ENCODE measurements at regions not wholly inside any gene's neighbourhood (a gene's known extent, or its start where the extent isn't known, plus 50 kb on each side); places are given as distances from the start of the nearest gene placed in this dataset.

DNA sequence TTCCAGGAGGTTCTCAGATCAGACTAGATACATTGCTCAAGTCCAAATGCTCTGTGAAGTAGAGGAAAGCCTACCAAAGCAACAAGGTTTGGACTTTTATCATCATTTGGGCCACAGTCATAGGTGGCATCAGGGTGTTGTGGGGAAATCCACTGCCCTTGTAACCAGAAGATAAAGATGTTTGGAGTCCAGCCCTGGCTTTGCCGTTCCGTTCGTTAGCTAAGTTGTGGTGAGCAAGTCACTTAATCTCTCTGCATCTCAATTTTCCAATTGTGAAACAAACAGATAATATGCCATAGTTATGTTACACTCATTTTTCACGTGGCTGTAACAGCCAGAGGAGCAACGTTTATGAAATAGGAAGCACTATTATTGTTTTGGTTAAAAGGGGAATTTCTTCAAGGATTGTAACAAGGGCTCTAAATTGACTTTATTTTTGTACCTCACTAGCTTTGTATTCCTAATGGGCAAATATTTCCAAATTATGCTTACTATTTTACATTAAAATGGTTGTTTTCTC, 125.6 kb downstream of the CD47 start:
- Histone ChIP-seq H3K27ac (replicated peaks in 1 of 4) (no peak overlapping the region), H3K4me1 (peaks cover 7 to 9% (median 7%) of the 10 kb centered on the region in 4 donors), H3K27me3 (no peaks in the 10 kb centered on the region), H3K36me3 (no peaks in the 10 kb centered on the region), H3K4me3 (no peak overlapping the region), H3K9me3 (no peaks in the 10 kb centered on the region)
- intact Hi-C loops (cut with DNase I) = no loop called here
- no peak for DNase-seq (ENCODE audit: extremely low spot score)
- TF ChIP-seq POLR2A (IDR thresholded peaks at IDR 0.05; ENCODE audit: low read depth) = no peak
- 65% methylated on average over 5 of the region's 5 CpGs for WGBS

DNA sequence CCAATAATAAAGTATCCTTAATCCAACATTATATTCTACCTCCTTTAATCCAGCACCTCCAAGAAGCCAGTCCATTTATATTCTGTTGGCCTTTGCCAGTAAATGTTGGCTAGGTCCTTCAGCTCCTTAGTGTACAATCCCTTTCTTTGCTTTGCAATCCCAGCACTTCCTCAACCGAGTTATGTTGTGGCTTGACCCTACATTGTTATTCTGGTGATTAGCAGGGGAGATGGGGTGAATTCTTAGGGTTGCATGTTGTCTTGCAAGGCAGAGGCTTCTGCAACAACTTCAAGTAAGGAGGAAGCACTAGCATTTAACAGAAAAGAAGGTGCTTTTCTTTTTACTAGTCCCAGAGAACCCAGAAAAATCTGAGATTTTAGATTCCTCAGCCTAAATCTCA, 127.2 kb downstream of the CD47 start:
- peaks cover 4 to 11% (median 7%) of the 10 kb centered on the region in 4 donors for H3K4me1 ChIP-seq
- 100% methylated on average over 1 of the region's 1 CpG for WGBS
- intact Hi-C loops (cut with DNase I) = no loop called here

DNA sequence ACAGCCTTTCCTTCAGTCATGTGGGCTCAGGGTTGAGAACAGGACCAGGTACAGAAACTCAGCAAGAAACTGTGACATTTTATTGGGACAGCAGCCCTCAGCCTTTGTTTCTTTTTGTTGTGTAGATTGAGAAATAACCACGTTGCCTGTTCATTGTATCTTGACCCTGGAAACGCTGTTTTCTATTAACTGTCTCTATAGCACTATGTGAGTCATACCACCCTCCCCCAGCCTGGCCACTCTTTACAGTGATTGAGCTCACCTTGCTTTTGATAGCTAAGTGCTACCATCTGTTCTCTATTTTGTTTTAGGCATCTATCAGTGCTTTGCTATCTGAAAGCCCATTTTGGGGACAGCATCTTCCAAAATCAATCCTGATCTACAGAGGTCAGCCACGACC, 127.9 kb downstream of the CD47 start:
- H3K36me3 ChIP-seq = no peaks in the 10 kb centered on the region
- H3K4me1 ChIP-seq = peaks cover 10 to 18% (median 13%) of the 10 kb centered on the region in 4 donors
- H3K9me3 ChIP-seq = no peaks in the 10 kb centered on the region
- intact Hi-C loops (cut with DNase I) = no loop called here
- WGBS = 69% methylated on average over 3 of the region's 3 CpGs
- no peak overlapping the region for H3K4me3 ChIP-seq
- no peak overlapping the region for H3K27ac ChIP-seq (replicated peaks in 1 of 4)
- DNase-seq (ENCODE audit: extremely low spot score) = no peak
- TF ChIP-seq, protein P1, sequence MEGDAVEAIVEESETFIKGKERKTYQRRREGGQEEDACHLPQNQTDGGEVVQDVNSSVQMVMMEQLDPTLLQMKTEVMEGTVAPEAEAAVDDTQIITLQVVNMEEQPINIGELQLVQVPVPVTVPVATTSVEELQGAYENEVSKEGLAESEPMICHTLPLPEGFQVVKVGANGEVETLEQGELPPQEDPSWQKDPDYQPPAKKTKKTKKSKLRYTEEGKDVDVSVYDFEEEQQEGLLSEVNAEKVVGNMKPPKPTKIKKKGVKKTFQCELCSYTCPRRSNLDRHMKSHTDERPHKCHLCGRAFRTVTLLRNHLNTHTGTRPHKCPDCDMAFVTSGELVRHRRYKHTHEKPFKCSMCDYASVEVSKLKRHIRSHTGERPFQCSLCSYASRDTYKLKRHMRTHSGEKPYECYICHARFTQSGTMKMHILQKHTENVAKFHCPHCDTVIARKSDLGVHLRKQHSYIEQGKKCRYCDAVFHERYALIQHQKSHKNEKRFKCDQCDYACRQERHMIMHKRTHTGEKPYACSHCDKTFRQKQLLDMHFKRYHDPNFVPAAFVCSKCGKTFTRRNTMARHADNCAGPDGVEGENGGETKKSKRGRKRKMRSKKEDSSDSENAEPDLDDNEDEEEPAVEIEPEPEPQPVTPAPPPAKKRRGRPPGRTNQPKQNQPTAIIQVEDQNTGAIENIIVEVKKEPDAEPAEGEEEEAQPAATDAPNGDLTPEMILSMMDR (IDR thresholded peaks at IDR 0.05) = no peak
- TF ChIP-seq EP300 (IDR thresholded peaks at IDR 0.05) (no peak), POLR2AphosphoS5 (IDR thresholded peaks at IDR 0.05) (no peak), POLR2A (IDR thresholded peaks at IDR 0.05; ENCODE audit: low read depth) (no peak)
- no peaks in the 10 kb centered on the region for H3K27me3 ChIP-seq

More for the DNA sequence above, 127.2 kb downstream of the CD47 start:
- no peaks in the 10 kb centered on the region for H3K27me3 ChIP-seq
- TF ChIP-seq, protein P1 (IDR thresholded peaks at IDR 0.05) = no peak
- TF ChIP-seq POLR2A (IDR thresholded peaks at IDR 0.05; ENCODE audit: low read depth) = no peak
- TF ChIP-seq POLR2AphosphoS5 (IDR thresholded peaks at IDR 0.05) = no peak
- no peak for TF ChIP-seq EP300 (IDR thresholded peaks at IDR 0.05)
- H3K27ac ChIP-seq (replicated peaks in 1 of 4) = no peak overlapping the region
- no peak overlapping the region for H3K4me3 ChIP-seq
- H3K9me3 ChIP-seq = no peaks in the 10 kb centered on the region
- DNase-seq (ENCODE audit: extremely low spot score) = no peak
- no peaks in the 10 kb centered on the region for H3K36me3 ChIP-seq

DNA sequence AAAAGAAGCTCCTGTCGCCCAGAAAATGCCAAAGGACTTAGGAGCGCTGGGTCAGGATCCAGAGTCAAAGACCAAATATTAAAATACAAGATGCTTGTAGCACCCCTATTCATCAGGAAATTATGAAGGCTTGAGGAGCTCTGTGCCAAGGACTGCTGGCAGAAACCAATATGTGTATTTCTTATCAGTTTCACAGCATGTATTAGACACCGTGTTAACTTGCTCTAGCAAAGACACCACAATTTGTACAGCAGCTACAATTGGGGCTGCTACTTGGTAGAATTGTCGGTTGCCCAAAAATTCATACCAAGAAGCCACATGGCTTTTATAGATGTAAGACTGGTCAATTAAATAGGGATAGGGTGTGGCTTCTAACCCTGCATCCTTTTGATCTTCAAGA, 128.8 kb downstream of the CD47 start:
- intact Hi-C loops (cut with DNase I) = no loop called here
- no peak overlapping the region for H3K27ac ChIP-seq (replicated peaks in 1 of 4)
- no peaks in the 10 kb centered on the region for H3K36me3 ChIP-seq
- H3K4me1 ChIP-seq = peaks cover 19 to 27% (median 21%) of the 10 kb centered on the region in 4 donors
- TF ChIP-seq, protein P1 (IDR thresholded peaks at IDR 0.05) = no peak
- TF ChIP-seq POLR2AphosphoS5 (IDR thresholded peaks at IDR 0.05) (no peak), EP300 (IDR thresholded peaks at IDR 0.05) (no peak), POLR2A (IDR thresholded peaks at IDR 0.05; ENCODE audit: low read depth) (no peak)
- H3K9me3 ChIP-seq = no peaks in the 10 kb centered on the region
- H3K4me3 ChIP-seq = no peak overlapping the region
- WGBS = 96% methylated on average over 4 of the region's 4 CpGs
- DNase-seq (ENCODE audit: extremely low spot score) = no peak
- no peaks in the 10 kb centered on the region for H3K27me3 ChIP-seq

DNA sequence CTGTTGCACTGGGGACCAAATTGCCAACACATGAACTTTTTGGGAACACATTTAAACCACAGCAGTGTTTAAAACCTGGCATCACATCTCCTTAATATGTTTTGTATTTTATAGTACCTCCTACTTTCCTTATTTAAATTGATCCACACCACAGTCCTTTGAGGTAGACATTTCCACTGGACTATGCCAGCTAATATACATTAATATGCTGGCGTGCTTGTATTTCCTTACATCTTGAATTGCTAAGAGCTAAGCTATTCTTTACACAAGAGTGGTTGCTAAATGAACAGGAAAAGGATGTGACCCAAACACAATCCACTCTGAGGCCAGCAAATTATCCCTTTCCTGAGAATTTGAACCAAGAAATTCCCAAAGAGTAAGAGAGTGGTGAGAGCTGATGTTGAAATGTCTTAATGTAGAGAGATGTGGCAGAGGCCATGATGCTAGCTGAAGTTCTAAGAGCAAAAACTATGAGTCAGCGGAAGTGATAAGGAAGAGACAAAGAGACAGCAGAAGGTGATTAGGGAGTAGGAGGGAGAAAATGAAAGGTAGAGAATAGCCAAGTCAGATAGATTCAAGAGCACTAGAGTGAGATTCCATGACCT, 131.2 kb downstream of the CD47 start:
- Histone ChIP-seq H3K9me3 (no peaks in the 10 kb centered on the region), H3K36me3 (no peaks in the 10 kb centered on the region), H3K27ac (replicated peaks in 1 of 4) (no peak overlapping the region), H3K4me1 (peaks cover 27 to 35% (median 29%) of the 10 kb centered on the region in 4 donors), H3K4me3 (no peak overlapping the region), H3K27me3 (no peaks in the 10 kb centered on the region)
- 91% methylated on average over 2 of the region's 2 CpGs for WGBS
- TF ChIP-seq POLR2A (IDR thresholded peaks at IDR 0.05; ENCODE audit: low read depth) = no peak
- TF ChIP-seq, protein P1 (IDR thresholded peaks at IDR 0.05) = no peak
- TF ChIP-seq POLR2AphosphoS5 (IDR thresholded peaks at IDR 0.05) = no peak
- no peak for TF ChIP-seq EP300 (IDR thresholded peaks at IDR 0.05)
- DNase-seq (ENCODE audit: extremely low spot score) = no peak
- intact Hi-C loops (cut with DNase I) = no loop called here

Measured in esophagus muscularis mucosa (tissue), 4 donors.